SU-DHL-6 (cell line): ENCODE measurements at regions not wholly inside any gene's neighbourhood (a gene's known extent, or its start where the extent isn't known, plus 50 kb on each side); places are given as distances from the start of the nearest gene placed in this dataset.

ENCODE experiments used
- CTCF ChIP-seq: fragments of 200-600 bp; sonication (generic); IDR thresholded peaks from one replicate; pipeline ENCODE4 v1.5.1; 2017; ENCODE audit warnings: antibody characterized with exemption, mild to moderate bottlenecking, low read length, moderate library complexity; ENCODE audit not compliant: insufficient read depth, poor library complexity, severe bottlenecking
- EZH2phosphoT487 ChIP-seq: fragments of 200-600 bp; sonication (generic), shearing (Covaris generic); conservative IDR thresholded peaks from 2 replicates; pipeline ENCODE4 v1.6.1; 2018; ENCODE audit warnings: mild to moderate bottlenecking, antibody characterized with exemption, low read length, moderate library complexity, mixed read lengths

DNA sequence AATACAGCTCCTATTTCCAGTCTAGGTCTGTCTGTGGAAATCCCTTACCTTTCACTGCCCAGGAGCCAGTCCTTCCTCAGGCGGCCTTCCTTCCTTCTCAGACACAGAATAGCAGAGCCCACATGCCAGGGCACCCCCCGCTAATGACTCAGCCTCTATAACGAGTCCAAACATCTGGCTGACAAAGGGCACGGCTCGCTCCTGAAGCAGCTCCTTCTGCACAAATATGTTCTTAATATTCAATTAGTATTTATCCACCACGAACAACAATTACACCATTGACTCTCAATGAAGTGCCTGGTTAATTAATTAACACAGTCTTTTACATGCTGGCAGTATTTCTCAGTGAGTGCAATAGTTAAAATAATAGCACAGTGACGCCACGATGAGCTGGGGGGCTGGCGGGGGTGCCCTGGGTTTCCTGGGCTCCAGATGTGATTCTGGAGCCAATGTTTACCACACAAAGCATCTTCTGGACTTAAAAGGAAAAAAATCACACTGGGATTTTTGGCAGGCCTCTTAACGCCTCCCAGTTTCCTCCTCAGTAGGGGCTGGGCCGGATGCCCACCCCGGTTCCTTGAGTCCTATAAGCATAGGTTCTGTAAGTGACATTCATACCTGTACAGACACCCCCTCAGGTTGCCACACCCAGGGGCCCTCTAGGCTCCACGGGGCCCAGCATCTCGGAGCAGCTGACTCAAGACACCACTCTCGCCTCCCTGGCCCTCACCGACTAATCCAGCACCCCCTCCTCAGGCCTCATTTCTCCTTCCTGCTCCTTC lies 158.6 kb upstream of the MLN start:
- no peak for TF ChIP-seq CTCF
- no peak for TF ChIP-seq EZH2phosphoT487
